HG02759 (cell line): ENCODE measurements at regions not wholly inside any gene's neighbourhood (a gene's known extent, or its start where the extent isn't known, plus 50 kb on each side); places are given as distances from the start of the nearest gene placed in this dataset.

Experiments
- ATAC-seq: cut with Tn5 transposase; IDR thresholded peaks from one replicate; pipeline ENCODE4 v1.9.1; 2021; ENCODE audit warnings: mild to moderate bottlenecking, moderate library complexity; ENCODE audit not compliant: unreplicated experiment

DNA sequence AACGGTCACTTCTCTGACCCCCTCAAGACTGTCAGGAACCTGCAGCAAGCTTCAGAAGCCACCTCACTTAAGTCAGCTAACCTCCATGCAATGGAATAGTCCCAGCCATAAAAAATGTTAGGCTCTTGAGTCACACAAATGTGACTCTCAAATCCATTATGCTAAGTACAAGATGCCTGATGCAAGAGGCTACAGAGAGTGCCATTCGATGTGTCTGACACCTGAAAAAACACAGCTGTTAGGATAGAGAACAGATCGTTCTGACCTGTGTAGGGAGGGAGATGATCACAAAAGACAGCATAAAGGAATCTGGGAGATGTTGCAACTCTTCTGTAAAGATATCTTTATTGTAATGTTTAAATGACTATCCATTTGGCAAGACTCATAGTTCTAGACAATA is 712.4 kb downstream of the TBC1D22A start:
- ATAC-seq, result no peak

DNA sequence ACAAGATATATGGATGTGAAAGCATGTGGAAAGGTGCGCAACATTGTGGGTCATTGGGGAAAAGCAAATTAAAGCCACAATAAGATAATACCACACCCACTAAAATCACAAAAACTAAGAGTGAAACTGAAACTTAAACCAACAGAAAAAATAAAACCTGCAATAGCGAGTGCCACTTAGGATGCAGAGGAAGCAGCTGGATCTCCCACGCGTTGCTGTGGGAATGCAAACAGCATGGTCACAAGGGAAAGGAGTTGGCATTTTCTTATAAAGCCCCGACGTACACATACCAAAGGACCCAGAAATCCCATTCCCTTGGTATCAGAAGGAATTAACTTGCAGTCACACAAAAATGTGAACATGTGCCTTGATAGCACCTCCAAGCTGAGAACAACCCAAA is 712.0 kb downstream of the TBC1D22A start:
- no peak for ATAC-seq

DNA sequence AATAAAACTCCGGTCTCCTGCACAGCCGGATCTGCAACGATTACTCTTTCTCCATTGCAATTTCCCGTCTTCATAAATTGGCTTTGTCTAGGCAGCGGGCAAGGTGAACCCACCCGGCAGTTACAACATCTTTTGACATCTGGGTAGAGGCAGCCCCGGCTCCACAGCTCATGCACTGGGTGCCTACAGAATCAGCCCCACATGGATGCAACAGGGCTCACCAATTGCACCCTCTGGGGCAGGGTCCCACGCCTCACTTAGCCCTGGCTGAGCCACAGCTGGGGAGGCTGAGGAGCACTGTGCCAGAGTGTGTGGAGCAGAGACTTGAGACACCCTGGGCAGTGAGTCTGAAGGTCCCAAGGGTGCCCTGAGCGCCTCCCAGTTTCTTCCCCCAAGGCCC is 710.2 kb downstream of the TBC1D22A start:
- ATAC-seq, result no peak

DNA sequence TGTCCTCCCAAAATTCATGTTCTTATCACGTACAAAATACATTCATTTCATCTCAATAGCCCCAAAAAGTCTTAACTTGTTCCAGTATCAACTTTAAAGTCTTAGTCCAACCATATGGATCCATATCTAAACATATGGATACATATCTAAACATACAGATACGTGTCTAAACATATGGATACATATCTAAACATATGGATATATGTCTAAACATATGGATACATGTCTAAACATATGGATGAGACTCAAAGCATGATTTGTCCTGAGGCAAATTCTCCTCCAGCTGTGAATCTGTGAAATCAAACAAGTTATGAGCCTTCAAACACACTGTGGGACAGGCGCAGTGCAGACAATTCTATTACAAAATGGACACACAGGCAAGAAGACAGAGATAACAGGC is 709.0 kb downstream of the TBC1D22A start:
- ATAC-seq, result no peak

DNA sequence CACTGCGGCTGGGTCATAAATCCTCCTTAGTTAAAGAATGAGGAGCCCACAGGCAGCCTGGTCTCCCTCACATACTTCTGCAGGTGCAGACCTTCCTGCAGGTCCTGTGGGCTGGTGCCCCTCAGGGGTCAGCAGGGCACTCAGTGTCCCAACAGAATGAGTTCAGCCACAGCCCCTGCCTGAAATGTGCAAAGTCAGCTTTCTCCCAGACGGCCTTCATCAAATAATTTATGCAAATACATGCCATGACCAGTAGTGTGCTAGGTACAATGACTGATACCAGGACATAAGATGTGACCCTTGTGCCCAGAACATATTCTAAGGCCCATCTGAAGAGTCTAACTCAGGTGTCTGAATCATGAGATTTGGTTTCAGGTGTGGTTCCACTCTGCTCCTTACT is 703.4 kb downstream of the TBC1D22A start:
- no peak for ATAC-seq

DNA sequence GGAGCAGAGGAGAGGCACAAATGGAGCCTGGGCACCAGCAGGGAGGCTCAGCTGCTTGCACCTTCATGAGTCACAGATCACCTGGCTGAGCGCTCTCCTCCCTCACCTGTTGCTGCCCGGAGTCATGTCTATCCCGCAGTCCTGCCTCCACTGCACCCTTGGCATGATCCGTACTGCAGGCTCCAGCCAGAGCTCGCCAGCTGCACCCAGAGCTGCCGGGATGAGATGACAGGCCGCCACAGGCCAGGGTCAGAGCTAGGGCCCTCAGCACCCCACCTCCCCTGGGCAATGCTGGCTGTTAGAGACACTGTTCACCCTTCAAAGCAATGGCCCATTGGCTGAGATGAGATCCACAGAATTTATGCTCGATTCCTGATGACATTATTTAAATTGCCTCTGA is 702.8 kb downstream of the TBC1D22A start:
- no peak for ATAC-seq

DNA sequence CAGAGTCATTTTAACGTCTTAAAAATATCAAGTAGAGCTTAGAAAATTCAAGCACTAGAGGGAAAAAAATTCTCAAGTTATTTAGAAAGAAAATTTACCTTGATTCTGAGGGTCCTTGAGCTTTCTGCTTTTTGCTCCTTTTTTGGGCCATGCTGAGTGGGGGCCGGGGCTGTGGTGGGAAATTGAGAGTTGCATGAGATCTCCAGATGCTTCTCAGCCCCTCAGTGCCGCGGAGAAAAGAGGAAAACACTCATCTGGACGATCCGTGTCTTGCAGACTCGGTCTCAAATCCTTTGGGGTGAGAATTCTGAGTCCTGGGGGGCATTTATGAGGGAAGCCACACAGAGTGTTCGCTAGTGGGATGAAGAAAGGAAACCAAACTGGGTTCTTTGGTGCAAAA is 700.8 kb downstream of the TBC1D22A start:
- ATAC-seq, result no peak

DNA sequence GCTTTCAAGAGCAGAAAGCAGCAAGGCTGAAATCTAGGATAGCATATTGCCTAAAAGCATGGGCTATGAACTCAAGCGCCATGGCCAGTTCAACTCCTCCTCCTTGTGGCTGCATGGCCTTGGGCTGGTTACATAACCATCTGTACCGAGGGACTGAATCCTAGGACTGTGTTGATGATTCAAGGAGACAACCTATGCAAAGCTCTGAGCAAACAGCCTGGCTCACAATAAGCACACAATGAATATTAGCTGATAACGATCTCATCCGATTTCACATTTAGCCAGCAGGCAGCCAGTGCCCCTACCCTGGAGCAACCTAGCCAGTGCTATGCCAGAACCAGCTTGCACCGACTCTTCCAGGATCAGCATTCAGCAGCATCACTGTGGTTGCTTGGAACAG is 698.4 kb downstream of the TBC1D22A start:
- ATAC-seq, result no peak

DNA sequence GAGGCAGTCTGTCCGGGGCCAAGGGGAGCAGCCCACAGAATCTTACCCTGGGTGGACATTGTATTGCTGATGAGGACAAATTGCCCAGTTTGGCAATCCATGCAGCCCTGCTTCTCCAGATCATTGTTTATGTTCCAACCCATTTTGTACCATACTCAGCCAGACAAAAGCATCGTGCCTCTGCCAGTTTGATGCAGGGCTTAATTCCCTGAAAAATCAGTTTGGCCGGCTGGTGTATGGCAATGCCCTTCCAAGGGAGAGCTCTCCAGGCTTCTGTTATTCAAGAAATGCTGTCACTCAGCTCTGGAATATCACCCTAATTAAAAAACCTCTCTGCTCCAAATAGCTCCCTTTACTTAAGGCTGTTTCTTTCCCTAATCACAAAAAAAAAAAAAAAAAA is 697.7 kb downstream of the TBC1D22A start:
- ATAC-seq, result no peak

DNA sequence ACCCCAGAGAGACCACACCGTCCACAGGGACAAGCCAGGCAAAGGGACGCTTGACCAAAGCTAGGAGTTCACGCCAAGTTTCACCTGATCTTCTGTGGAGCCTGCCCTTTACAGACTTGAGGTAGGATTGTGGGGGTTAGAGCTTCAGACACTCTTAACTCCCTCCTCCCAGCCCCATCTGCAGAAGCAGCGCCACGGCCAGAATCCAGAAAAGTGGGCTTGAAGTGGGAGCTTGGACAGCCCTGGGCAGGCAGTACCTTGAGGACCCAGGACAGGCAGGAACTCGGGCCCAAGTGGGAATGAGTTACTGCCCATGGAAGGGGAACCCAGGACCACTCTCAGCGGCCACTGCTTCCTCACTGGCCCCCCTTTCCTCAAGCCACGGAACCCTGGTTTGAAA is 695.9 kb downstream of the TBC1D22A start:
- ATAC-seq, result no peak

DNA sequence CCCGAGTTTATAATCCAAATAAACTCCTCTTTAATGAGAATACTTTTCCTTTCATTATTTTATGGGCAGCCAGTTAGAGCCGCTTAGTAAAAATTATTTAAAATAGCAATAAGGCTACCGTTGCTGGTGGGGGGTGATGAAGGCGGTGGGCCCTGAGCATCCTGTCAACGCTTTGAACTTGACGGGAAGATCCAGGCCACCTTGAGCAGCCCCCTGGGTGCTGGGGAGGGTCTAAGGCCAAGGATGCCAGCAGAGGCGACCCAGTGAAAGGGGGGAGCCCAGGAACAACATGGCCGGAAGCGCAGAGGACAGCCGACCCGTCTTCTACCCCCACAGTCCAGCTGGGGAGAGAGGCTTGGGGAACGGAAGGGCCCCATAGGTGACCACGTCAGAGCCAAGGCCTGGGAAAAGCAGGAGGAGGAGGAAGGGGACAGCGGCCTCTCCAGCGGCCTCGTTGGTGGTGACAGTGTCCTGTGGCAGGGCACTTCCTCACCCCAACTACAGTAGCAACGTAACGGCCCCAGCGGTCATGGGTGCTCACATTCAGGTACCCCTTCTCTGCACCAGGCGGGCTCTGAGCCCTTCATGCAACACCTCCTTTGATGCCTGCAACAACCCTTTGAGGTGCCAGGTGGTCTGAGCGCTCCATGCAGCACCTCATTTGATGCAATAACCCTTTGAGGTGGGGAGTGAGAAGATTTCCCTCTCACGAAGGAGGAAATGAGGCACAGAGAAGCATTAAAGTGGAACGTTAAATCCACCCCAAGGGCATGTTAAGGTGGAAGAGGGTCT is 695.3 kb downstream of the TBC1D22A start:
- no peak for ATAC-seq

DNA sequence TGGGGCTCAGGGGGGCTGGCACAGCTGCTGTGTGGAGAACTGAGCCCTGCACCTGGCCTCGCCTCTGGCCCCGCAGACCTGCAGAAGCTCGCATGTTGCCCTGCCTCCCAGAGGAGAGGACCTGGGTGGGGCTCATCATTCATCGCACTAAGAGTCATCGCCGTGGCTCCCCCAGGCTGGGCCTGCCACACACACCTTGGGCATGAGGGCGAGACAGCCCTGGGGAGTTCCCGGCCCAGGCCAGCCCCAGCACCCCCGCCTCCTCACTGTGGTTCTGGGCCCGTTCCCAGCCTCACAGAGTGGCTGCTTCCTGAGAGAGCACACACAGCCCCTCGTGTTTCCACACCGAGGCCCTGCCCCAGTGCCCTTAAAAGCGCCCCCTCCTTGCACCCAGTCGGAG is 694.6 kb downstream of the TBC1D22A start:
- ATAC-seq, result no peak

DNA sequence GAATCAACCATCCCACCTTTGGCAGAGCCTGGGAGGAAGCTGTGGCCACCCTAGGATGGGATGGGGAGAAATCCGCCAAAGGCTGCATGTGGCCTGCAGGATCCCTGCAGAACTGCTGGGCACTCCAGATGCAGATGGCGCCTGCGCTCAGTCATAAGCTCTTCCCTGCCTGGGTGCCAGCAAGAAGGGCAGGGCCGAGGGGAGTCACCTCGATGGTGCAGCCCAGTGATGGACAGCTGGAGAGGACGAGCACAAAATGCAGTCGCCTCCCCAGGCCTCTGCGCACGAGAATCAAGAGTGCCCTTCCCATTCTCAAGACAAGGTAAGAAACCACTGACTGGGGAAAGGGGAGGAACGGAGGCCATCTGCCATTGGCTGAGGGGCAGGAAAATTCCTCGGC is 693.6 kb downstream of the TBC1D22A start:
- ATAC-seq, result no peak

DNA sequence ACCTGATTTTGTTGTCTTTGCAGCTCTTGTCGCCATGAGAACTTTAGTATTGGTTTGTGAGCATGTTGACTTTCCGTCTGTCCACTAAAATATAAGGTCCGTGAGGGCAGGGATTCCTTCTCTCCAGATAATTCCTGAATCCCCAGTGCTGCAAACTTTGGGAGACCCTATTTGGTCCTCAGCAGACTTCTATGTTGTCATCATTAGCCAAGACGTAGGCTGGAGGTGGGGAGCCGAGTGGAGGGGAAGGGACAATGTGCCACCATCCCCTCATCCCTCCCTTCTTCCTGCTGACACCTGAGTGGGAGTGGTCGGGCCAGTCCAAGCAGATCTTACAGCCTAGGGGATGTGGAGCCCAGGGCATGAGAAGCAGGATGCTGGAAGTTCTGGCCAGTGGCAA is 690.6 kb downstream of the TBC1D22A start:
- no peak for ATAC-seq

DNA sequence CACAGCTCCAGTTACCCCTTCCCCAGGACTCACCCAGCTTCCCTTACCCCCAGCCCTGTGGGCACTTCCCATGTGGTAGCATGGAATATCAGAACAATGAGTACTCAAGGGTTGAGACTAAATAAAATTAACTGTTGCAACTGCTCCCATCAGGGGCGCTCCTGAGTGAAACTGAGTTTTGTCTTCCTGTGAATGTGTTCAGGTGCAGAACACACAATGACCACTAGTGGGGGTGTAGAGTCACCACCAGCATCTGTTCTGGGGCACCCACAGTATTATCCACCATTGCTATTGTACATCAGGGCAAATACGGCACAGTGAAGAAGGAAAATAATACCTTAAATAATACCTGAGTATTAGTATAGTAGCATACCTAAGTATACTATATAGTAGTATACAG is 689.7 kb downstream of the TBC1D22A start:
- no peak for ATAC-seq

DNA sequence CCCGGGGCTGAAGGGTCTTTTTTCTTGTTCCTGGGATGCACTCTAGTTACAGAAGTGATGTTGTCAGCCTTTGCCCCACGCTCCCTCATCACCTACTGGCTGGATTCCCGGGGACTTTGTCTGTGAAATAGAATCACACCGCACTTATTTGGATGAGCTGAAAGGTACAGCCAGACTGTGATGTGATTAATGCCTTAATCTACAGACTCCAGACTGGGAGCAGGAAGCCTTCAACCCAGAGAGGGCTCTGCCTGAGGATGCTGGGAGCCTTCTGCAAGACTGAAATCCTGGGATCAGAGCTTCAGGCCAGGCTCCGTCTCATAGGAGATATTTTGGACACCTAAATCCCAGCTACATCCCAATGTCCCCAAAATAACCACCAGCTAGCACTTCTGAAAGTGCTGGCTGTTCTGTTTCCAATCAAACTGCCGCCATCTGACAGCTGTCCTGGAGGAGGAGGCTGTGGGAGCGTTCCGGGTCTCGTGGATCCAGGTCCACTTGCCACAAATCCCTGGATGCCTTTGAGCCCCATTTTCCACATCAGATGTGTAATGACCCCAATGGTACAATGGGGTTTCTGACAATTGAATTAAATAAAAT is 688.5 kb downstream of the TBC1D22A start:
- no peak for ATAC-seq

DNA sequence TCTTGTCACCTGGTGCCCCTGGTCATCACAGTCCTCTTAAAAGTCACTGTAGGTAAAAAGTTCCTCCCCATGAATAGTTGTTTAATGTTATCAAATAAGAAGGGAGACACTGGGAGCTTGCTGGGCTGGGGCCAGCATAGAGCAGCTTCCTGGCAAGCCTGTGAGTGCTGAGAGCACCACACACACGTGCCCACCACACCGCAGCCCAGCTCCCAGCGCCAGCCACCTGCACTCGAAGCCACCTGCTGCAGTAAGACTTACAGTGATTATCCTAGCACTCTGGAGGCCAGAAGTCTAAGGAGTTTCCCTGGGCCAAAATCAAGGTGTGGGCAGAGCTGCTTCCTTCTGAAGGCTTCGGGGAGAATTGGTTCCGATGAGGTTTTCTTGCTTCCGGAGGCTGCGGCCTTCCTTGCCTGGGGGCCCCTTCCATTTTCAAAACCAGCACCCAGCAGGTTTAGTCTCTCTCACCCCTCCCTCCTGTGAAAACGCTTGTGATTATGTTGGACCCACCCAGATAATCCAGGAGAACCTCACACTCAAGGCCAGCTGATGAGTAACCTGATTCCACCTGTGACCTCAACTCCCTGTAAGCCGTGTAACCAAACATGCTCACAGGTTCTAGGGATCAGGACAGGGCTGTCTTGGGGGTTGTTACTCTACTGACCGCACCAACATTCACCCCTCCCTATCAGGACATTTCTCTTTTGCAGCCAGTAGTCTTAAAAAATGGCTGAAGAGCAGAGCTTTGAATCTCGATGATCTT is 687.2 kb downstream of the TBC1D22A start:
- no peak for ATAC-seq

DNA sequence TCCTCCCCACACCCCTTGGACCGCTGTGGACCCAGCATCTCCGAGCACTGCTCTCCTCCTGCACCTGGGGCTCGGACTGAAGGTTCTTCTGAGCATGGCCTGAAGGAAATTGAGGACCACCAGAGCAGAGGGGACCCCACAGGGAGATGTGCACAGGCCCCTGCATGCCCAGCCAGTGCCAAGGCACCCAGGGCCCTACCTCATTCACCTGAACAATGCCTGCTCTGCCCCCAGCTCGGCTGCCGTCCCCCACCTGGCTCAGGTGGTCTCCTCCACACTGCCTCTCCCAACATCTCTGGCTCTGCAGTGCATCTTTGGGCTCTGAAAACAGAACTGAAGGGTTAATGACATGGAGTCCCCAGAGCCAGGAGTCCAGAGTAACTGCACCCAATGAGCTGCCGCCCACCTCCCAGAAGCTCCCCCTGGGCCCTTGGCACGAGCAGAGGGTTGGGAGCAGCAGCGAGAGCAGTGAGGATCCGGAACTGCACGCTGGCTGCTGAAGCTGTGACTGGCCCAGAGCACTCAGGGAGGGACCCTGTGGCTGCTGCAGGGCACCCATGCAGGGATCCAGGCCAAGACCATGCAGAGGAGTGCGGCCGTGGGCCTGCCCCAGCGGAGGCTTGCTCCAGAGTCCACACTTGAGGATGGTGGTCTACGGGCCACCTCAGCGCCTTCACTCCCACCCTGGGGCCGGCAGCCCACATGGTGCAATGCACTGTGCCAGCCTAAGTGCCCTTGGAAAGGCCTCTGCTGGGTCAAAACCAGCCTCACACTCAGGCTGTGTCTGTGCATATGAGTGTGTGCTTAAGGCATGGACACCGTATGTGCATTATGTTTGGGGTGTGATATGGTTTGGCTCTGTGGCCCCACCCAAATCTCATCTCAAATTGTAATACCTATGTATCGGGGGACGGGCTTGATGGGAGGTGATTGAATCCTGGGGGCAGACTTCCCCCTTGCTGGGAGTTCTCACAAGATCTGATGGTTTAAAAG is 686.1 kb downstream of the TBC1D22A start:
- no peak for ATAC-seq

DNA sequence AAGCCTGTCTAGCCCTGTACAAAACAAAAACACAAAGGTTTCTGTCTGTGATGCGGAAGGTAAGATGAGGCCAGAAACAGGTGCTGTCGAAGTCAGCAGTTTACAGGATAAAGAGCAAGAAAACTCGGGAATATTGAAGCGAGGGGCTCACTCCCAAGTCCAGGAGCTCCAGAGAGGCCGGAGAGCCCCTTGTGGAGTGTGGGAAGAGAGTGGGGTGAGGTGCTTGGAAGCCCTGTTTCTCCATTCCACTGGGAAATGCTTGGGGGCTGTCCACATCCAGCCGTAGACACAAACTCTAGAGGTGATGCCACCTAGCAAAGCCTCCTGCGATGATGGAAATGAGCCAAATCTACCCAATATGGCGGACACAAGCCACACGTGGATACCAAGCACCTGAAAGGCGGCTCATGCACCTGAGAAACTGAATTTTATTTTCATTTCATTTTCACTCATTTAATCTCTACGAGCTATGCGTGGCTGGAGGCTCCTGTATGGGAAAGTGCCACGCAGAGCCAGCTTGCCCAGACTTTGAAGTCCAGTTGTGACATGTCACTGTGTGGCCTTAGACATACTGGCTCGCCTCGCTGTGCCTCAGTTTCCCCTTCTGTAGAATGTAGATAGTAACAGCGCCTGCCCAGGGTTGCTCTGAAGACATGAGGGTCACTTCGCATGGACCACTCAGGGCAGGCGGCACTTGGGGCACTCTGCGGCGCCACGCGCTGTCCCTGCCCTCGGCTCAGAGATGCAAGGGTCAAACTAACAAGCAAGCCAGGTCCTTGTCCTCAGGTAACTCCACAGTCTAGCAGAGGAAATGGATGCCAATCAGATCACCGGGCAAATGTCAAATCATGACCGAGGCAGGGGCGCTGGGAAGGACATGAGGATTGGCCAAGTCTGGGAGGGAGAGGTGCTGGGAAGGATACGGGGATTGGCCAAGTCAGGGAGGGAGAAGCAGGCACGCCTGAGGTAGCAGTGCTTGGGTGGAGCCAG is 684.7 kb downstream of the TBC1D22A start:
- no peak for ATAC-seq

DNA sequence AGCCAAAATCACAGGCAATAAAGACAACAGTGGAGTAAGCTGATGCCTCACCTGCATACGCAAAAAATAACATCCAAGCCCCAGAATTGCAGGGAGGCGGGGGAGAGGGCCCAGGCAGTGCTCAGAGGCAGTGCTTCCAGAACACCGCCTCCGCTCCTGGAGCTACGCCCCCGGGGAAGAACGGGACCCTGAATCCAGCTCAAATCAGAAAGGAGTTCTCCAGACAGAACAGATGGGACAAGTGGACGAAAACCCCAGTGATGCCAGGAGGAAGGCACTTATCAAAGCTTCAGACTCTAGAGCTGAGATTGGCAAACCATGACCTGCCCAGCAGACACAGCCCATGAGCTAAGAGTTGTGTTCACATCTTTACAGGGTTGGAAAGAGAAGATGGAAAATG is 683.9 kb downstream of the TBC1D22A start:
- ATAC-seq, result no peak
